Cardiac muscle cell (in vitro differentiated cells and primary cell): ENCODE measurements at regions not wholly inside any gene's neighbourhood (a gene's known extent, or its start where the extent isn't known, plus 50 kb on each side); places are given as distances from the start of the nearest gene placed in this dataset.

Experiments used
- DNase-seq, 2 donors: peaks; one replicate each; pipeline versions ENCODE4 v3.0.0 to v3.0.0-alpha.2; 2010 to 2017; ENCODE audit warnings: low read depth in 1 of 2, low spot score in 1 of 2
- H3K27ac ChIP-seq: fragments of 200-600 bp; sonication (generic); 2 replicates; pipeline ENCODE4 v1.5.1; 2016
- H3K27me3 ChIP-seq: fragments of 200-600 bp; sonication (generic); 2 replicates; pipeline ENCODE4 v1.6.0; 2016; ENCODE audit warnings: control low read depth
- H3K36me3 ChIP-seq: fragments of 200-600 bp; sonication (generic); 2 replicates; pipeline ENCODE4 v1.5.1; 2016; ENCODE audit warnings: control low read depth
- H3K4me1 ChIP-seq: fragments of 200-600 bp; sonication (generic); 2 replicates; pipeline ENCODE4 v1.8.1; 2017; ENCODE audit warnings: low read depth, mild to moderate bottlenecking, mixed run types
- H3K4me3 ChIP-seq: fragments of 200-600 bp; sonication (generic); 2 replicates; pipeline ENCODE4 v1.5.1; 2016; ENCODE audit warnings: mild to moderate bottlenecking
- H3K9me3 ChIP-seq: fragments of 200-600 bp; sonication (generic); 2 replicates; pipeline ENCODE4 v1.5.1; 2017; ENCODE audit warnings: low read depth, mild to moderate bottlenecking, control low read depth
- CTCF ChIP-seq: IDR thresholded peaks from 2 replicates; pipeline ENCODE4 v1.5.1; 2012; ENCODE audit warnings: low read depth, mild to moderate bottlenecking, low read length

GRCh38 chr14:56718312-56718711 lies 92.0 kb downstream of the OTX2 start:
- Histone ChIP-seq H3K4me1 (no peaks in the 10 kb centered on the region), H3K36me3 (no peaks in the 10 kb centered on the region), H3K27ac (no peak overlapping the region), H3K9me3 (no peaks in the 10 kb centered on the region), H3K4me3 (no peak overlapping the region), H3K27me3 (no peaks in the 10 kb centered on the region)
- DNase-seq: no peak
- TF ChIP-seq CTCF: no peak

DNA sequence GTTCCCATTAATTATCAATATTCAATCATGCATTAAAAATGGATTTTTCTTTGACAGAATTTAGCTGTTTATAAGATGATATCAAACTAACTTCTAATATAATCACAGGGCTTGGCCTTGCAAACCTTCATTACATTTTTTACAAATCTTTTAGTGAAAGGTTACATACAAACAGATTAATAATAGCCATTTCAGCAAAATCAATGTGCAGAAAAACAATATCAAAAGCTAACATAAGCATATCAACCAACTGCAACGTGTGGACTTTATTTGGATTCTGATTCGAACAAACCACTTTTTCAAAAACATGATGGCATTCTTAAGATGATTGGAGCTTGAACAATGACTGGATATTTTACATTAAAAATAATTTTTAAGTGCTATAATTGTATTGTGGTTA lies 93.6 kb downstream of the OTX2 start:
- no peak overlapping the region for H3K4me3 ChIP-seq
- H3K9me3 ChIP-seq: no peaks in the 10 kb centered on the region
- H3K27ac ChIP-seq: no peak overlapping the region
- no peaks in the 10 kb centered on the region for H3K36me3 ChIP-seq
- no peak for DNase-seq
- no peaks in the 10 kb centered on the region for H3K27me3 ChIP-seq
- TF ChIP-seq CTCF: no peak
- no peaks in the 10 kb centered on the region for H3K4me1 ChIP-seq

GRCh38 chr14:56715938-56716337 lies 94.3 kb downstream of the OTX2 start:
- H3K9me3 ChIP-seq: no peaks in the 10 kb centered on the region
- H3K27ac ChIP-seq: no peak overlapping the region
- DNase-seq: no peak
- H3K36me3 ChIP-seq: no peaks in the 10 kb centered on the region
- no peak for TF ChIP-seq CTCF
- no peaks in the 10 kb centered on the region for H3K27me3 ChIP-seq
- H3K4me1 ChIP-seq: no peaks in the 10 kb centered on the region
- H3K4me3 ChIP-seq: no peak overlapping the region

GRCh38 chr14:56709201-56709600 lies 101.1 kb downstream of the OTX2 start:
- TF ChIP-seq CTCF: no peak
- Histone ChIP-seq H3K4me1 (no peaks in the 10 kb centered on the region), H3K4me3 (no peak overlapping the region), H3K27me3 (no peaks in the 10 kb centered on the region), H3K27ac (no peak overlapping the region), H3K36me3 (no peaks in the 10 kb centered on the region), H3K9me3 (no peaks in the 10 kb centered on the region)
- no peak for DNase-seq

DNA sequence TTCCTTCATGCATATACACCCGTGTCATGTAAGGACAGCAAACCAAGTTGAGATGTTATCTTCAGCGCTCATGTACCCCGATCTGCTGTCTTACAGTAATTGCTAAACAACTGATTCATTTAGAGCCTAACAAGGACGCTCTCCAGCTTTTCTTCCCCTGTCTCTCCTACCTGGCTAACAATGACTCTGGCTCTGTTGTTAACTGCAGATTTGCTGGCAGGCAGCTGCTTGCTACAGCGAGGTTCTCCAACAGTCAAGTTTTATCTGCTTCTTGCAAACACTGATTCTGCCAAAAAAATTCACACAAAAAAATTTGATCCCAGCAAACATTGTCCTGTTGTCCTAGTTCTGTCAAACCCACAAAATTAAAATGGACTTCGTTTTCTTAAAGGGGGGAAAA lies 101.6 kb downstream of the OTX2 start:
- H3K27me3 ChIP-seq: no peaks in the 10 kb centered on the region
- H3K36me3 ChIP-seq: no peaks in the 10 kb centered on the region
- no peaks in the 10 kb centered on the region for H3K9me3 ChIP-seq
- no peak overlapping the region for H3K4me3 ChIP-seq
- DNase-seq: no peak
- H3K27ac ChIP-seq: no peak overlapping the region
- no peak for TF ChIP-seq CTCF
- H3K4me1 ChIP-seq: no peaks in the 10 kb centered on the region

GRCh38 chr14:56703947-56704346 lies 106.3 kb downstream of the OTX2 start:
- TF ChIP-seq CTCF: no peak
- H3K27me3 ChIP-seq: no peaks in the 10 kb centered on the region
- no peak for DNase-seq
- no peaks in the 10 kb centered on the region for H3K9me3 ChIP-seq
- H3K4me1 ChIP-seq: no peaks in the 10 kb centered on the region
- H3K27ac ChIP-seq: no peak overlapping the region
- no peak overlapping the region for H3K4me3 ChIP-seq
- no peaks in the 10 kb centered on the region for H3K36me3 ChIP-seq
